Endothelial cell of umbilical vein (primary cell): ENCODE measurements at regions not wholly inside any gene's neighbourhood (a gene's known extent, or its start where the extent isn't known, plus 50 kb on each side); places are given as distances from the start of the nearest gene placed in this dataset.

Source experiments
- BruUV-seq: library from RNA; stranded (reverse); fragments of 400-500 nt; replicated peaks from 2 replicates; lab custom pipeline; 2021; lab: Mats Ljungman, UMichigan
- CTCF ChIA-PET: fragments of 300-600, 350-600 bp; sonication (Branson Sonifier 250); formaldehyde crosslinking; loops from one replicate; lab custom pipeline; 2021; ENCODE audit warnings: antibody characterized with exemption, inconsistent platforms; lab: Charles Lee
- POLR2A ChIA-PET: fragments of 300-600, 350-600 bp; sonication (Branson Sonifier 250); formaldehyde crosslinking; loops from one replicate; lab custom pipeline; 2021; ENCODE audit warnings: antibody characterized with exemption, inconsistent platforms; lab: Charles Lee
- DNase-seq: peaks from one replicate; pipeline ENCODE4 v3.0.0-alpha.2; 2011; ENCODE audit warnings: low read depth, low spot score
- FAIRE-seq: peaks from 2 replicates; lab custom pipeline; 2011; peaks lifted over from hg19 to GRCh38; lab: Jason Lieb, UNC
- H2AFZ ChIP-seq: 2 replicates; pipeline ENCODE4 v1.6.0; 2012; ENCODE audit warnings: low read depth, low read length, control low read depth, inconsistent platforms
- H3K27ac ChIP-seq: 2 replicates; pipeline ENCODE4 v1.5.1; 2011; ENCODE audit warnings: low read depth, mild to moderate bottlenecking, control low read depth, low read length, moderate library complexity; ENCODE audit not compliant: insufficient read depth
- H3K27me3 ChIP-seq, 2 experiments: 2 replicates each; pipeline versions ENCODE4 v1.6.0 to v1.6.1; 2011; ENCODE audit warnings: low read length in 2 of 2, mixed read lengths in 1 of 2; ENCODE audit not compliant: control insufficient read depth in 2 of 2, insufficient read depth in 2 of 2
- H3K36me3 ChIP-seq, 2 experiments: 2 replicates in 1 of 2; 3 replicates in 1 of 2; pipeline ENCODE4 v1.5.1; 2011; ENCODE audit warnings: low read length in 2 of 2, mild to moderate bottlenecking in 1 of 2, moderate library complexity in 1 of 2; ENCODE audit not compliant: control insufficient read depth in 2 of 2, insufficient read depth in 2 of 2; ENCODE audit errors: extremely low read depth in 1 of 2
- H3K4me1 ChIP-seq: 3 replicates; pipeline ENCODE4 v1.5.1; 2011; ENCODE audit warnings: mild to moderate bottlenecking, low read length; ENCODE audit not compliant: control insufficient read depth, insufficient read depth; ENCODE audit errors: extremely low read depth
- H3K4me2 ChIP-seq: 2 replicates; pipeline ENCODE4 v1.6.1; 2011; ENCODE audit warnings: low read length, control low read depth, mixed read lengths; ENCODE audit not compliant: insufficient read depth
- H3K4me3 ChIP-seq, 3 experiments: fragments of 200-600 bp in 1 of 3; sonication (generic), shearing (Covaris generic) in 1 of 3; replicated peaks in 1 of 3; 2 replicates each; pipeline ENCODE4 v1.5.1; 2011 to 2016; ENCODE audit warnings: control low read depth in 3 of 3, low read length in 3 of 3, mild to moderate bottlenecking in 2 of 3, inconsistent platforms in 1 of 3, low read depth in 1 of 3, moderate library complexity in 1 of 3; ENCODE audit not compliant: insufficient read depth in 1 of 3
- H3K79me2 ChIP-seq: 2 replicates; pipeline ENCODE4 v1.6.0; 2012; ENCODE audit warnings: low read length, inconsistent platforms; ENCODE audit not compliant: control insufficient read depth, insufficient read depth
- H3K9ac ChIP-seq: replicated peaks from 2 replicates; pipeline ENCODE3; 2011; ENCODE audit warnings: low read length, control low read depth; ENCODE audit not compliant: insufficient read depth; ENCODE audit errors: extremely low read depth
- H3K9me1 ChIP-seq: replicated peaks from 3 replicates; pipeline ENCODE4 v1.6.0; 2011; ENCODE audit warnings: mild to moderate bottlenecking, low read length; ENCODE audit not compliant: control insufficient read depth, insufficient read depth; ENCODE audit errors: extremely low read depth
- H3K9me3 ChIP-seq: replicated peaks from 2 replicates; pipeline ENCODE4 v1.5.1; 2012; ENCODE audit warnings: low read length, inconsistent platforms; ENCODE audit not compliant: control insufficient read depth, insufficient read depth
- H4K20me1 ChIP-seq: replicated peaks from 2 replicates; pipeline ENCODE3; 2011; ENCODE audit warnings: mild to moderate bottlenecking, low read length; ENCODE audit not compliant: control insufficient read depth, insufficient read depth; ENCODE audit errors: extremely low read depth
- EZH2 ChIP-seq: IDR thresholded peaks from 2 replicates; pipeline ENCODE4 v1.6.1; 2012; ENCODE audit warnings: borderline replicate concordance, low read depth, mild to moderate bottlenecking, moderate library complexity, low read length, inconsistent platforms; ENCODE audit not compliant: severe bottlenecking
- FOS ChIP-seq: IDR thresholded peaks from 2 replicates; pipeline ENCODE4 v1.6.1; 2011; ENCODE audit warnings: mild to moderate bottlenecking, low read length, moderate library complexity, borderline replicate concordance; ENCODE audit not compliant: insufficient read depth
- GATA2 ChIP-seq: IDR thresholded peaks from 2 replicates; pipeline ENCODE4 v1.7.0; 2011; ENCODE audit warnings: low read depth, mild to moderate bottlenecking, moderate library complexity, mixed read lengths, low read length; ENCODE audit not compliant: insufficient read length, insufficient read depth
- JUN ChIP-seq: IDR thresholded peaks from 2 replicates; pipeline ENCODE4 v1.6.1; 2011; ENCODE audit warnings: borderline replicate concordance, low read depth; ENCODE audit not compliant: insufficient read length, insufficient read depth
- MYC ChIP-seq: IDR thresholded peaks from one replicate; pipeline ENCODE4 v1.6.1; 2011; ENCODE audit warnings: mild to moderate bottlenecking, low read depth, low read length
- POLR2A ChIP-seq: IDR thresholded peaks from 2 replicates; pipeline ENCODE4 v1.6.1; 2012; ENCODE audit warnings: low read depth, mild to moderate bottlenecking, control low read depth, low read length
- POLR2AphosphoS5 ChIP-seq: IDR thresholded peaks from 2 replicates; pipeline ENCODE4 v1.6.1; 2012; ENCODE audit warnings: low read depth, mild to moderate bottlenecking, control low read depth, low read length, moderate library complexity; ENCODE audit not compliant: insufficient read depth
- dilution Hi-C: fragments of 300-500 bp; cut with MboI; formaldehyde crosslinking; loops from one replicate; pipeline ENCODE4 v1.15.0; 2019; ENCODE audit warnings: low sequenced_read_pairs; ENCODE audit not compliant: extremely low pct_ligation_motif_present
- intact Hi-C: fragments of 100-400 bp; cut with micrococcal nuclease; formaldehyde crosslinking; loops from one replicate; pipeline ENCODE4 v1.10.0; 2022
- TF ChIP-seq, protein P1 (sequence below): IDR thresholded peaks from 2 replicates; pipeline ENCODE4 v1.6.1; 2011; ENCODE audit not compliant: insufficient read depth, insufficient read length
- TF ChIP-seq, protein P2 (sequence below), 2 donors: IDR thresholded peaks; 1 replicate in 1 of 2; 2 replicates in 1 of 2; pipeline ENCODE4 v1.5.1; 2011; ENCODE audit warnings: low read length in 2 of 2, mild to moderate bottlenecking in 2 of 2, moderate library complexity in 2 of 2, control low read depth in 1 of 2, inconsistent platforms in 1 of 2, low read depth in 1 of 2; ENCODE audit not compliant: insufficient read depth in 1 of 2; ENCODE audit errors: extremely low read depth in 1 of 2

DNA sequence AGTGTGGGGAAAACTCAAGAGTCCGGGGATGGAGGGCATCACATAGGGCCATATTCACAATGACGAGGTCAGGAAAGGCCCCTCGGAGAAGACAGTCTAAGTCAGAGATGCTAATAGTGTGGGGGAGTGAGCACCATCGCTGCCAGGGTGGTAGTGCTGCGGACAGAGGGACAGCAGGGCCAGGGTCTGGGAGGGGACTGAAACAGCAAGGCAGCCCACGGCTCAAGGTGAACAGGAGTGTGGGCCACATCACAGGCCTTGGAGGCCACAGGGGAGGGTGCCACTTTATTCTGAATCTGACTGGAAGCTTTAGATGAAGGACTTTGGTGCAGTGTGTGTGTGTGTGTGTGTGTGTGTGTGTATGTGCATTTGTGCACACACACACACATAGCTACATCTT is 130.9 kb upstream of the GLI2 start:
- CTCF ChIA-PET, result interaction anchor here (1.5 to 1.8 kb wide), 2 partner anchors 15 to 19 kb away, joined by 3 to 5 read pairs; no protein-coding TSS in a partner anchor
- no peak overlapping the region for H2AFZ ChIP-seq

More for the DNA sequence above, 130.9 kb upstream of the GLI2 start:
- no peak overlapping the region for H3K9ac ChIP-seq
- dilution Hi-C loops, result no loop called here
- H3K4me3 ChIP-seq, result no peak overlapping the region
- TF ChIP-seq EZH2, result no peak
- TF ChIP-seq, protein P1, sequence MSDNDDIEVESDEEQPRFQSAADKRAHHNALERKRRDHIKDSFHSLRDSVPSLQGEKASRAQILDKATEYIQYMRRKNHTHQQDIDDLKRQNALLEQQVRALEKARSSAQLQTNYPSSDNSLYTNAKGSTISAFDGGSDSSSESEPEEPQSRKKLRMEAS, result no peak
- TF ChIP-seq, protein P2, sequence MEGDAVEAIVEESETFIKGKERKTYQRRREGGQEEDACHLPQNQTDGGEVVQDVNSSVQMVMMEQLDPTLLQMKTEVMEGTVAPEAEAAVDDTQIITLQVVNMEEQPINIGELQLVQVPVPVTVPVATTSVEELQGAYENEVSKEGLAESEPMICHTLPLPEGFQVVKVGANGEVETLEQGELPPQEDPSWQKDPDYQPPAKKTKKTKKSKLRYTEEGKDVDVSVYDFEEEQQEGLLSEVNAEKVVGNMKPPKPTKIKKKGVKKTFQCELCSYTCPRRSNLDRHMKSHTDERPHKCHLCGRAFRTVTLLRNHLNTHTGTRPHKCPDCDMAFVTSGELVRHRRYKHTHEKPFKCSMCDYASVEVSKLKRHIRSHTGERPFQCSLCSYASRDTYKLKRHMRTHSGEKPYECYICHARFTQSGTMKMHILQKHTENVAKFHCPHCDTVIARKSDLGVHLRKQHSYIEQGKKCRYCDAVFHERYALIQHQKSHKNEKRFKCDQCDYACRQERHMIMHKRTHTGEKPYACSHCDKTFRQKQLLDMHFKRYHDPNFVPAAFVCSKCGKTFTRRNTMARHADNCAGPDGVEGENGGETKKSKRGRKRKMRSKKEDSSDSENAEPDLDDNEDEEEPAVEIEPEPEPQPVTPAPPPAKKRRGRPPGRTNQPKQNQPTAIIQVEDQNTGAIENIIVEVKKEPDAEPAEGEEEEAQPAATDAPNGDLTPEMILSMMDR (IDR thresholded peaks at IDR 0.05; ENCODE audit: extremely low read depth in 1 of 2, insufficient read depth in 1 of 2, low read depth in 1 of 2, low read length in 2 of 2), result no peak
- no peak for TF ChIP-seq GATA2
- no peak for TF ChIP-seq POLR2A
- no peak for TF ChIP-seq POLR2AphosphoS5
- no peak for TF ChIP-seq MYC
- no peak for TF ChIP-seq FOS
- no peak for TF ChIP-seq JUN
- no peaks in the 10 kb centered on the region for H3K9me1 ChIP-seq
- H3K4me2 ChIP-seq, result no peak overlapping the region
- H3K27me3 ChIP-seq, result no peaks in the 10 kb centered on the region
- H3K36me3 ChIP-seq, result no peaks in the 10 kb centered on the region
- no TSS peak for BruUV-seq
- no peak overlapping the region for H3K27ac ChIP-seq
- no peaks in the 10 kb centered on the region for H3K4me1 ChIP-seq
- H3K79me2 ChIP-seq, result no peaks in the 10 kb centered on the region
- no peaks in the 10 kb centered on the region for H4K20me1 ChIP-seq
- no peak for FAIRE-seq
- DNase-seq, result no peak
- intact Hi-C loops, result no loop called here
- H3K9me3 ChIP-seq, result no peaks in the 10 kb centered on the region
- POLR2A ChIA-PET, result no interaction called here
